Medulla oblongata (tissue), 1 donor: ENCODE measurements at regions not wholly inside any gene's neighbourhood (a gene's known extent, or its start where the extent isn't known, plus 50 kb on each side); places are given as distances from the start of the nearest gene placed in this dataset.

Source experiments
- DNase-seq: peaks from one replicate; pipeline ENCODE4 v3.0.0-alpha.2; 2015; ENCODE audit errors: extremely low spot score

- DNase-seq = no peak
These were observed 308.7 kb downstream of the SAMD5 start for GRCh38 chr6:147817042-147817689.

GRCh38 chr6:147820520-147820919, 312.0 kb downstream of the SAMD5 start:
- no peak for DNase-seq

GRCh38 chr6:147821295-147821897, 312.9 kb downstream of the SAMD5 start:
- no peak for DNase-seq

- DNase-seq = no peak
These were observed 315.4 kb downstream of the SAMD5 start for GRCh38 chr6:147823936-147824335.

GRCh38 chr6:147825848-147826247, 317.4 kb downstream of the SAMD5 start:
- DNase-seq = no peak

- DNase-seq = no peak
These were observed 318.2 kb downstream of the SAMD5 start for GRCh38 chr6:147826698-147827097.

- no peak for DNase-seq
These were observed 320.9 kb downstream of the SAMD5 start for GRCh38 chr6:147829418-147829817.

GRCh38 chr6:147829835-147830234, 321.3 kb downstream of the SAMD5 start:
- DNase-seq = no peak

GRCh38 chr6:147831356-147831755, 322.9 kb downstream of the SAMD5 start:
- no peak for DNase-seq

GRCh38 chr6:147833607-147834006, 325.1 kb downstream of the SAMD5 start:
- DNase-seq = no peak

GRCh38 chr6:147834084-147834776, 325.7 kb downstream of the SAMD5 start:
- DNase-seq = no peak

- no peak for DNase-seq
These were observed 329.1 kb downstream of the SAMD5 start for GRCh38 chr6:147837540-147837939.

GRCh38 chr6:147839708-147840610, 331.5 kb downstream of the SAMD5 start:
- DNase-seq = no peak

- DNase-seq = no peak
These were observed 333.2 kb downstream of the SAMD5 start for GRCh38 chr6:147841547-147842148.

GRCh38 chr6:147849401-147850330, 341.2 kb downstream of the SAMD5 start:
- DNase-seq = no peak

GRCh38 chr6:147852772-147853171, 344.3 kb downstream of the SAMD5 start:
- DNase-seq = no peak

- no peak for DNase-seq
These were observed 345.1 kb downstream of the SAMD5 start for GRCh38 chr6:147853574-147853973.

GRCh38 chr6:147855803-147856482, 347.5 kb downstream of the SAMD5 start:
- DNase-seq = no peak

GRCh38 chr6:147856687-147857086, 348.2 kb downstream of the SAMD5 start:
- no peak for DNase-seq

- no peak for DNase-seq
These were observed 349.9 kb downstream of the SAMD5 start for GRCh38 chr6:147858421-147858820.
